HFFc6 (cell line): ENCODE measurements at regions not wholly inside any gene's neighbourhood (a gene's known extent, or its start where the extent isn't known, plus 50 kb on each side); places are given as distances from the start of the nearest gene placed in this dataset.
A peak's percentile ranks its signal among the peaks of the same experiment; 100 is the strongest.

ENCODE experiments used
- DNase-seq: peaks from one replicate; pipeline ENCODE4 v3.0.0-alpha.2; 2018
- H3K27ac Mint-ChIP-seq: 2 replicates; pipeline ENCODE4 v1.8.0; 2020; ENCODE audit warnings: mild to moderate bottlenecking, mixed read lengths
- H3K27me3 Mint-ChIP-seq: 2 replicates; pipeline ENCODE4 v1.8.0; 2021; ENCODE audit warnings: mild to moderate bottlenecking, moderate library complexity, mixed read lengths; ENCODE audit not compliant: insufficient read depth
- H3K36me3 Mint-ChIP-seq: 2 replicates; pipeline ENCODE4 v1.8.0; 2021; ENCODE audit warnings: low read depth, mixed read lengths
- H3K4me1 Mint-ChIP-seq: 2 replicates; pipeline ENCODE4 v1.8.0; 2020; ENCODE audit warnings: low read depth, mixed read lengths
- H3K4me3 Mint-ChIP-seq: 2 replicates; pipeline ENCODE4 v1.8.0; 2020; ENCODE audit warnings: mild to moderate bottlenecking, moderate library complexity, mixed read lengths
- H3K9me3 Mint-ChIP-seq: 2 replicates; pipeline ENCODE4 v1.8.0; 2020; ENCODE audit warnings: mild to moderate bottlenecking, mixed read lengths
- CTCF ChIP-seq: fragments of 200-600 bp; sonication (generic); IDR thresholded peaks from 2 replicates; pipeline ENCODE4 v1.5.0; 2021; ENCODE audit warnings: antibody characterized with exemption, mild to moderate bottlenecking

- Mint-ChIP-seq H3K27ac (no peak overlapping the region), H3K9me3 (peaks cover 3% of the 10 kb centered on the region; the same call in 1 of the 2 replicates), H3K4me3 (no peak overlapping the region), H3K36me3 (no peaks in the 10 kb centered on the region), H3K27me3 (peaks cover 7% of the 10 kb centered on the region), H3K4me1 (no peaks in the 10 kb centered on the region)
- DNase-seq: peak; percentile 8
- TF ChIP-seq CTCF: no peak
Measured at GRCh38 chr14:55938249-55938791, 179.9 kb upstream of the PELI2 start.

- H3K9me3 Mint-ChIP-seq: no peaks in the 10 kb centered on the region
- no peak overlapping the region for H3K4me3 Mint-ChIP-seq
- H3K27me3 Mint-ChIP-seq: peaks cover 9% of the 10 kb centered on the region
- no peak for DNase-seq
- no peaks in the 10 kb centered on the region for H3K4me1 Mint-ChIP-seq
- no peak overlapping the region for H3K27ac Mint-ChIP-seq
- TF ChIP-seq CTCF: no peak
- H3K36me3 Mint-ChIP-seq: no peaks in the 10 kb centered on the region
Measured at GRCh38 chr14:55942076-55942654, 176.0 kb upstream of the PELI2 start.

- H3K27ac Mint-ChIP-seq: no peak overlapping the region
- peaks cover 9% of the 10 kb centered on the region for H3K27me3 Mint-ChIP-seq
- no peak overlapping the region for H3K4me3 Mint-ChIP-seq
- no peak for TF ChIP-seq CTCF
- no peaks in the 10 kb centered on the region for H3K9me3 Mint-ChIP-seq
- H3K4me1 Mint-ChIP-seq: no peaks in the 10 kb centered on the region
- no peak for DNase-seq
- H3K36me3 Mint-ChIP-seq: no peaks in the 10 kb centered on the region
Measured at GRCh38 chr14:55942826-55943225, 175.4 kb upstream of the PELI2 start.

- Mint-ChIP-seq H3K4me1 (no peaks in the 10 kb centered on the region), H3K4me3 (no peak overlapping the region), H3K27ac (no peak overlapping the region), H3K36me3 (no peaks in the 10 kb centered on the region), H3K27me3 (peaks cover 4% of the 10 kb centered on the region), H3K9me3 (no peaks in the 10 kb centered on the region)
- TF ChIP-seq CTCF: no peak
- DNase-seq: no peak
Measured at GRCh38 chr14:55944757-55945156, 173.5 kb upstream of the PELI2 start.

GRCh38 chr14:55946231-55946630 is 172.0 kb upstream of the PELI2 start:
- H3K9me3 Mint-ChIP-seq: no peaks in the 10 kb centered on the region
- H3K4me3 Mint-ChIP-seq: no peak overlapping the region
- no peak for TF ChIP-seq CTCF
- no peak for DNase-seq
- H3K27ac Mint-ChIP-seq: no peak overlapping the region
- no peaks in the 10 kb centered on the region for H3K36me3 Mint-ChIP-seq
- peaks cover 4% of the 10 kb centered on the region; the same call in 1 of the 2 replicates for H3K27me3 Mint-ChIP-seq
- no peaks in the 10 kb centered on the region for H3K4me1 Mint-ChIP-seq
